ENCODE measurements at regions not wholly inside any gene's neighbourhood (a gene's known extent, or its start where the extent isn't known, plus 50 kb on each side); places are given as distances from the start of the nearest gene placed in this dataset.

DNA sequence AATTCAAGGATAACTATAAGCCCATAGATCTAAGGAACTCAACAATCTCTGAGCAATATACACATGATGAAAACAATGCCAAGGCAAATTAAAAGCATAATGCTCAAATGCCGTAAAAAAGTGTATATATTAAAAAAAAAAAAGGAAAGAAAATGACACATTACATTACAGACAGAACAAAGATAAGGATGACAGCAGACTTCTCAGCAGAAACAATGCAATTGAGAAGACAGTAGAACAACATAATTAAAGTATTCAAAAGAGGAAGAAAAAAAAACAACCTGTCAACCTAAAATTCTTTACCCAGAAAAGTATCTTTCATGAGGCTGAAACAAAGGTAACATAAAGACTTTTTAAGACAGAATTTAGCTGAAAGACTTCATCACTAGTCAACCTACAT is 591.7 kb downstream of the ZNF608 start:
- no peak for DNase-seq (ENCODE audit: low spot score)
- in situ Hi-C loops (cut with HindIII; ENCODE audit: low sequenced_read_pairs): no loop called here

DNA sequence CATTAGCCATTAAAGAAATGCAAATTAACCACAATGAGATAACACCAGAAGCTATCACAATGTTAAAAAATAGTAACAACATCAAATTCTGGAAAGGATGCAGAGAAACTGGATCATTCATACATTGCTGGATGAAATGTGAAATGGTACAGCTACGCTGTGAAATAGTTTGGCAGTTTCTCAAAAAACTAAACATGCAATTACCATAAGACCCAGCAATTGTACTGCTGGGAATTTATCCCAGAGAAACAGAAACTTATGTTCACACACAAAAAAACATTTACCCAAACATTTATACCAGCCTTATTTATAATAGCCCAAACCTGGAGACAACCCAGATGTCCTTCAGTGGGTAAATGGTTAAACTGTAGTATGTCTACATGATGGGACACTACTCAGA is 592.9 kb downstream of the ZNF608 start:
- no peak for DNase-seq (ENCODE audit: low spot score)
- in situ Hi-C loops (cut with HindIII; ENCODE audit: low sequenced_read_pairs): no loop called here

DNA sequence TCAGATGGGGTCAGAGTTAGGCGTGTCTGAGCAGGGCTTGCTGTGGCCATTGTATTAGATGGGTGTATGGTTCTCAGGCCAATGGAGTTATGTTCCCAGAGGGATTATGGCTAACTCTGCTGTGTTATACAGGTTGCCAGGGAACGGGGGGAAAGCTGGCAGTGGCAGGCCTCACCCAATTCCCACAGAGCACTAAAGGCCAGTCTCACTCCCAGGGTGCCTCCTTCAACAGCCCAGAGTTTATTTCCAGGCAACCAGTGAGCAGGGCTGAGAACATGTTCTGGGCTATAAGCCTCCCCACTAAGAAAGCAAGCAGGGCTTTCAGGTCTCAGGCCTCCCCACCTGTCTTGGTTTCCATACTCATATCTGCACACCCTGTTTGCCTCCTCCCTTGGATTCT is 597.9 kb downstream of the ZNF608 start:
- DNase-seq (ENCODE audit: low spot score): no peak
- in situ Hi-C loops (cut with HindIII; ENCODE audit: low sequenced_read_pairs): no loop called here

DNA sequence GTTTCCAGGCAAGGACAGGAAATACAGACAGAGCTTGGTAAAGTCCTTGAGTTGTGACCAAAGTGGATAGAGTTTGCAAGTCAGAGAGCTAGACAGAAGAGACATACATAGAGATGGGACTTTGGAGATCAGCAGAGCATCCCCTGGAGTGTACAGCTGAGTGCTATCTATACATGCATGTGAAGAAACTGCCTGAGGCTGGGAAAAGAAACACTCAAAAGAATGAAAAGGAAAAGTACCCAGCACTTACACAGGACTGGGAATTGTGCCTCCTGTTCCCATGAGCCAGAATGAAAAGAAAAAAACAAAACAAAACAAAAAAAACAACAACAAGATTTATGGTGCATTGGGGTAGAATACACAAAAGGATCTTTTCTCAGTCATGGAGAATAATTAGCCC is 606.4 kb downstream of the ZNF608 start:
- in situ Hi-C loops (cut with HindIII; ENCODE audit: low sequenced_read_pairs): no loop called here
- DNase-seq (ENCODE audit: low spot score): no peak

DNA sequence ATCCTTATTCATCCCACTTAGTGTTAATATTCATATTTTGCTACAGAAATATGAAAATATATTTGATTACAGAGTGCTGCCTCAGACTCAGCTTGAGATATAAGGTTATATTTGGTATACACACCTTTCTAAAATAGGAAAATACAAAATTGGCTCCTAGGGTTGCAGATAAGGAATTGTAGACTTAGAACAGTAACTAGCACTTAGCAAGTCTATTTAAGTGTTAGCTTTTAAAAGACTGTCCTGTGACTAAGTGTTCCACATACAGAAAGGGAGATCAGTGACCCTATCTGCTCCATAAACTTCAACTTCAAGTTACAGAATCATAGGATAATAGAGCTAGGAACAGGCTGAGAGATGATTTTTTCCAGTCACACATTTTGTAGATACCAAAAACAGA is 607.0 kb downstream of the ZNF608 start:
- DNase-seq (ENCODE audit: low spot score): no peak
- in situ Hi-C loops (cut with HindIII; ENCODE audit: low sequenced_read_pairs): no loop called here

DNA sequence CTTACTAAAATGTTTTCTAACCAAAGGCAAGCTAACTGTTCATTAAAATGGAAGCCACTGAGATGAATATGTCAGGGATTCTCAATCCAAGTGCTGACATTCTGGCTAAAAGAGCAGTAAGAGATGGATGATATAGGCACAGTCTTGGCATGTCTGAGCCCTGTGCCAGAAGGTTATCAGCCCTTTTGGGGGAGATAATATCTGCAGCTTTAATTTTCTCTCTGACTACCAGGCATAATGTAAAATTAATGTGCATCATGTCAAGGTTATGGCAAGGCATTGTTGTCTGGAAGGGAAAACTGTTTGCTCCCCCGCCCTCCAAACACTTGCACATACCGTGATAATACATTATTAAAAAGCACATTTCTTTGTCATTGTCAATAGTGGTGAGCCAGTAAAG is 609.8 kb downstream of the ZNF608 start:
- in situ Hi-C loops (cut with HindIII; ENCODE audit: low sequenced_read_pairs): no loop called here
- no peak for DNase-seq (ENCODE audit: low spot score)

DNA sequence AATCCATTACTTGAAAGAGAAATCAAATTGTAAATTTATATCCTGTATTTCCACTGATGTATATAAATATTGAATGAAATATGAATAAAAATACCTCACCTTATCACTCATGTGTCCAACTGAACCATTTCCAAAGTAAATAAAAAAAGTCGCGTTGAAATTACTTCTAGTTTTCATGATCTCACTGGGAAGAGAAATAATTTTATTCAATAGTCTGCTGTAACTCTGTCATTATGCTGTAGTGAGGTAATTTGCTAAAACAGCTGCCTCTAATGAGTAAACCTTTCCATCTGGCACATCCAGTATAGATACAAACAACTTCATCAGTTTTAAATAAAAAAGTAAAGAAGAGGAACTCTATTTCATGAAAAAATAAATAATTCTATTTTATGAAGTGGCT is 611.5 kb downstream of the ZNF608 start:
- no peak for DNase-seq (ENCODE audit: low spot score)
- in situ Hi-C loops (cut with HindIII; ENCODE audit: low sequenced_read_pairs): no loop called here

DNA sequence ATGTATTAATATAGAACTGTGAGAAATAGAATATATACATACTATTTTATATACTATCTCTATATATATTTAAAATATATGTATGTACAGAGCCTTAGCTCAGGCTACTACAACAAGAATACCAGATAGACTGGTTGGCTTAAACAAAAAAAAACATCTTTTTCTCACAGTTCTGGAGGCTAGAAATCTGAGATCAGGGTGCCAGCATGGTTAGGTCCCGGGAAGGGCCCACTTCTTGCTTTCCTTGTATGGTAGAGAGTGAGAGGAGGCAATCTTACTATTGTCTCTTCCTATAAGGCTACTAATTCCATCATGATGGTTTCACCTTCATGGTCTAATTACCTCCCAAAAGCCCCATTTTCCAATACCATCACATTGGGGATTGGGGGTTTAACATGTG is 613.0 kb downstream of the ZNF608 start:
- in situ Hi-C loops (cut with HindIII; ENCODE audit: low sequenced_read_pairs): no loop called here
- DNase-seq (ENCODE audit: low spot score): no peak

DNA sequence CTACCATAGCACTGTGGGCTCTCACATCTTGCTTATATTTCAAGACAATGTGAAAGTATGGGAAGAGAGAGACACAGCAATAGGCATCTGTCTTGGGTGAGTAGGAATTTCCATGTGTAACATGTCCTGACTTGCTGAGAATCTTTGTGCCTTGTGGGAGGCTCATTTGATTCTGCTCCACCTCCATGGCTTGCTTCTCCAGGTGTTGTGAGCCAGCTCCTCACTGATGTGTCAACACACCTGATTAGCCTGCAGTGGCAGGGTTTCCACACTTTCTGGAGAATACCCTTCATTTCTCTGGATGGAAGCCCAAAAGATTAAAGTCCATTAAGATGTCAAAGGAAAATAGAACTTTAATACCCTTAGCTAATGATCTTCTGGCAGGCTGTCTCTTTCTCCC is 613.6 kb downstream of the ZNF608 start:
- in situ Hi-C loops (cut with HindIII; ENCODE audit: low sequenced_read_pairs): no loop called here
- DNase-seq (ENCODE audit: low spot score): no peak

DNA sequence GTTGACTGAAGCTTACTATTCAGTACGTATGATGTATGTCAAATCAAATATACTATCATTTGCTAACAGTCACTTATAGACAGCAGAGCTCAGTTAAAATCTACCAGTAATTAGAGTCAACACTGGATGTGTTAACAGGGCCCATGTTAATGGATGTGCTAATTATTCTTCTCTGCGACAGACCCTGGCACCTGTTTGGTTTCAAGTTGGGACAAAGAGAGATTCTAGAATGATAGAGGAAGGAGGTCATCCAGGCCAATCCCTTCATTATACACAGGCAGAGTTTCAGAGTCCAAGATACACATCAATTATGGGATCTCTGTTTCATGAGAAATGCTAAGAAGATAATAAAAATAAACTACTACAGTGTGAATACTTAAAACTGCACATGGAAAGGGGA is 615.0 kb downstream of the ZNF608 start:
- in situ Hi-C loops (cut with HindIII; ENCODE audit: low sequenced_read_pairs): no loop called here
- no peak for DNase-seq (ENCODE audit: low spot score)

DNA sequence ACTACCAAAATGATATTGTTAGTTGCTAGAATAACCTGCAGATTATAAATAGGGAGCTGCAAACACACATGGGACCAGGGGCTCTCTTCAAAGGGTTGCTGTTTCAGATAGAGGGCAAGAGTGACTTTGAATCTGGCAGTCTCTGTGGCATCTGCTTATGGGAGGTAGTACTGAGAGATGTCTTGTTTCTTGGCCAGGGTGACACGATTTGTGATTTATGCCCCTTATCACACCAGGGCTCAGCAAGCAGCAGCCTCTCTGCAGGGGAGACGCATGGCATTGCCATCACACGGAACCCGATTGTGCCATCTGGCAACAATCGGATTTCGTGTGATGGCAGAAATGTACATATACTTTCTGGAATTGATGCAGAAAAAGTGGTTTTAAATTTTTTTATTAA is 615.6 kb downstream of the ZNF608 start:
- DNase-seq (ENCODE audit: low spot score): no peak
- in situ Hi-C loops (cut with HindIII; ENCODE audit: low sequenced_read_pairs): no loop called here

DNA sequence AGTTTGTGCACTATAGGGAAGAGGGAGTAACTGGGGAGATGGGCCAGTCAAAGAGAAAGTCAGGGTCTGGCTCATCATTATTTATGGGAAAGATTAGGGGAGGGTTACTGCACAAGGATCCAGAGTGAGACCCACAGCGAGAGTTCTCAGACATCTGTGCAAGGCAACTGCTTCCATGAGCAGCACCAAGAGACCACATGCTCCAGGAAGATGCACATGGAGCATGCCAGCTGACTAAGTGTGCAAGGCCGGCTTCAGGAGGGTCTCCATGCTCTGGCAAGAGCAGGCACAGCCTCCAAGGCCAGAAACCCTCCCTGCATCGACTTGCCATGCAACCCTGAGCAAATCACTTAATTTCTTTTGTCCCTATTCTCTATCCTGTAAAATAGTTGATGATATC is 616.9 kb downstream of the CSNK1G3 start:
- in situ Hi-C loops (cut with HindIII; ENCODE audit: low sequenced_read_pairs): no loop called here
- DNase-seq (ENCODE audit: low spot score): no peak

DNA sequence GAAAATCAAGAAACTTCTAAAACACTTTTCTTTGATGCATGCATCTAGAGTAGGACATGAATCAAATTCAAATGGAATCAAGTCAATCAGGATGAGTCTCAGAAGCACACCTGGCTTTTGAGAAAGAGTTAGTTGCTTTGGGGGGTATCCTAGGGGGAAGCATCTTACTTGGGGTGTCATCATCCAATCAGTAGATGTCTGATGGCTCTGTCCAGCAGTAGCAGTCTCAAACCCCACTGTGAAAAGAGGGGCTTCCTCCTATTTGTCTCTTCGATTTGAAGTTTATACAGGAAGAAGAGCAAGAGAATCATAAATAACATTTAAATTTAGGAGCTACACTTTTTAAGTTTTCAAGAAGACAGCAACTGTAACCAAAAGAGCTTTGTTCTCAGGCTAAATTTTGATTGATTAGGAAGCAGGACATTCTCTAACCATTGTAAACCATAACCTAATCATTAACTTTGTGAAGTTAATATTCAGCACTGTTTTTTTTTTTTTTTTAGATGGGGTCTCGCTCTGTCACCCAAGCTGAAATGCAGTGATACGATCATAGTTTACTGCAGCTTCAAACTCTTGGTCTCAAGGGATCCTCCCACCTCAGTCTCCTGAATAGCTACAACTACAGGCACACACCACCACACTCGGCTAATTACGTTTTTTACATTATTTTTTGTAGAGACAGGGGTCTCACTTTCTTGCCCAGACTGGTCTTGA is 614.7 kb downstream of the CSNK1G3 start:
- DNase-seq (ENCODE audit: low spot score): no peak
- in situ Hi-C loops (cut with HindIII; ENCODE audit: low sequenced_read_pairs): no loop called here

DNA sequence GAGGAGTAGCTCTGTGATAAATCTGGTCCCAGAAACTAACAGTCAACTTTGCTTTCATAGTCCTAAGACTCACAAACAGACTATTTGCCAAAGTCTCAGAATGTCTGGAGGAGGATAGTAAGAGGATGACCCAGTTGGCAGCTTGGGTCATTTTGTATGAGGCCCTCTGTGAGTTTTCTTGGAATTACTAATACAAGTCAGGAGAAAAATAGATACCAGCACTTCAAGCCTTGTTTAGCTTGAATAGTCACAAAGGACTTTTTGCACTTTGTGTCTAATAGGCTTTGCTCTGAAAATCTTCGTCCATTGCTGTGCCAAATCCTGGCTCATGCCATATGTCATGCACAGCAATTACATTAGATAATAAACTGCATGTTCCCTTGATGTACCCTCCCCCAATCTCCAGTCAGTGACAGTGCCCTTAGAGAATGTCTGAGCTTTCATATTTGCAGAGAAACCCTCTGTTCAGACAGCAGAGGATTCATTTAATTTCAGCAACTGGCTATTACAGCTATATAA is 612.8 kb downstream of the CSNK1G3 start:
- DNase-seq (ENCODE audit: low spot score): peak; percentile 68
- in situ Hi-C loops (cut with HindIII; ENCODE audit: low sequenced_read_pairs): no loop called here

DNA sequence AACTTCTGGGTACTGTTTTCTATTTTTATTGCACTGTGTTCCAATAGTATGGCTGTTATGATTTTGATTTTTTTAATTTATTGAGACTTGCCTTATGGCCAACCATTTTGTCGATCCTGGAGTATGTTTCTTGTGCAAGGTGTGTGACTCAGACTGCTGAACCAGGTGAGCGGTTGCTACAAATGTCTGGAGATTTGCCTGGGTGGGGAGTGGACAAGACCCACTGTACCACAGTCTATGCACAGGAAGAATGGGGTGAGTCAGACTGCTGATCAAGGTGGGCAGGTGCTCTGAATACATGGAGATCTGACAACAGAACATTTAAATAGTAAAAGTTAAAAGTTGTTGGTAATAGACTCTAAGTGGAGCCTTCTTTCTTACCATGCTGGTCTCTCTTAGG is 609.2 kb downstream of the CSNK1G3 start:
- in situ Hi-C loops (cut with HindIII; ENCODE audit: low sequenced_read_pairs): no loop called here
- no peak for DNase-seq (ENCODE audit: low spot score)

DNA sequence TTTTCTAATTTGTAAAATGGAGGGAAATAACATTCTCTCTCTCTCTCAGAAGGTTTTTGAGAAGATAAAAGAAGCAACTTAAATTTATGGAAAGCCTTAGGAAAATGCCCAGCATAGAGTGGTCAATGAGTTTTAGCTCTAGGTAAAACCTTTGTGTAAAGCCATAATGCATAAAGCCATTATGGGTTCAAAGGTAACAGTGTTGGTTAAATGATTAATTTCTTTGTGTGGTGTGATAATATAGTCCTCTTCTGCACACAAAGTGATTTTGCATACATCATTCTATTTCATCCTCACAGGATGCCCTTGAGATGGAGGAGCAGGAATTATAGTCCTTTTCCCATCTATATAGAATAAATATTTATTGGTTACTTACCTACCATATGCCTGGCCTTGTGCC is 602.9 kb downstream of the CSNK1G3 start:
- no peak for DNase-seq (ENCODE audit: low spot score)
- in situ Hi-C loops (cut with HindIII; ENCODE audit: low sequenced_read_pairs): no loop called here

DNA sequence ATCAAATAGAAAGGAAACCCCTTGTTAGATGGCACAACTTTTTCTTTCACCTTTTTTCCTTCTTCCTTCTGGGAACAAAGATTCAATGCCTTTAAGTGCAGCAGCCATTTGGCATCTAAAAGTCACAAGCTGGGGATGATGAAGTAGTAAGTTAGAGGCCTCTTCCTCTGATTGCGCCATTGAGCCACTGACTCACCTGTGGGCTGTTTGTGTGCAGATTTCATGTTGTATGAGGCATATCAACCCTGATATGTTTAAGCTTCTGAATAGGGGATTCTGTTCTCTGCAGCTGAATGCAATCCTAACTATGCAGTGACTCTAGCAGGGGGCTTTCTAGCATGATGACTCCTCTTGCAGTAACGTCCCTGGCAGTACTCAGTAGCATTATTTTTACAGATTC is 599.9 kb downstream of the CSNK1G3 start:
- DNase-seq (ENCODE audit: low spot score): no peak
- in situ Hi-C loops (cut with HindIII; ENCODE audit: low sequenced_read_pairs): no loop called here

DNA sequence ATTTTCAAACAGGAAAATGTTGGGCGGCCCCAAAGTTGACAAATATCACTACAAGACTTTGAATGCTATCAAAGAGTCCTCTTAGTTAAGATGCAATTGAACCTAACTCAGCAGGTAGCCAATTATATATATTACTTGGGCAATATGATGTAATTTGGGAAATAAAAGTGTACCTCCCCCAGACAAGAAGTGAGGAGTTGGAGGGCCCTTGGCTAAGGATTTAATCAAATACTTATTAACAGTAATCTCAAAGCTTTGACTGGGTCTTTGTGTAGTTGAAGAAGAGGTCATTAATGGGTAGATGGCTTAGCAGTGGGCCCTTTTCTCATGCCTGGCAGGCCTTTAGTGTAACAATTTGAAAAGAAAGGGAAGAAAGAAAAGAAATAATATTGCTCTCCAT is 599.0 kb downstream of the CSNK1G3 start:
- in situ Hi-C loops (cut with HindIII; ENCODE audit: low sequenced_read_pairs): no loop called here
- DNase-seq (ENCODE audit: low spot score): no peak

DNA sequence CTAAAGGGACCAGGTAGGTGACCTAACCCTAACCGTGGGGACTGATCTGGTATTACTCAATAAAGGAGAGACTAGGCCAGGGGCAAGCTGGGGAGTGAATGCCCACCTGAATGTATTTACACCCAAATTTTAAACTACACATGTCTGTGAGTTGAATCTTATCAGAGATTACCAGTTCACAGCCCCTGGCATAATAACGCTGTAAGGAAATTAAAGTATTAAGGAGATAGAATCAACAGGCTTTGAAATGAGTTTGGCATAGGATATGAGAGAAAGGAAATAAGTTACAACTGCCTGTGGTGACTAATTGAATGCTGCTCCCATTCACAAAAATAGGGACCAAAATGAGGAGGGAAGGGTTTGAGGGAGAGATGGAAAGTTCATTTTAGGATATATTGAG is 593.3 kb downstream of the CSNK1G3 start:
- DNase-seq (ENCODE audit: low spot score): no peak
- in situ Hi-C loops (cut with HindIII; ENCODE audit: low sequenced_read_pairs): no loop called here

DNA sequence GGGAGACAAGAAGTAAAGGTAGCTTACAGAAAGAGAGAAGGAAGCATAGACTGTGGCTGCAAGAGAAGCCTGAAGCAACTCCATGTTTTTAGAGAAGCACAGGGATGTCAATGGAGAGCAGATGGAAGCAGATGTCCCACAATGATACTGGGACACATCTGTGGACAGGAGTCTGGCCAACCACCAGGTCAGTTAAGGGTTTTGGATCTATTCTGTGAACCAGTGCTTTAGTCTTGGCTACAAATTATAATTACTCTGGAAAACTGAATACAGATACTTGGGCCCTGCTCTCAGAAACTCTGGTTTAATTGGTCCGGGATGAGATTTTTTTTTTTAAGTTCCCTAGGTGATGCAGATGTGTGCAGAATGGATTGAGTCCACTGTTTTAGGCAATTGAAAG is 592.8 kb downstream of the CSNK1G3 start:
- DNase-seq (ENCODE audit: low spot score): no peak
- in situ Hi-C loops (cut with HindIII; ENCODE audit: low sequenced_read_pairs): no loop called here

DNA sequence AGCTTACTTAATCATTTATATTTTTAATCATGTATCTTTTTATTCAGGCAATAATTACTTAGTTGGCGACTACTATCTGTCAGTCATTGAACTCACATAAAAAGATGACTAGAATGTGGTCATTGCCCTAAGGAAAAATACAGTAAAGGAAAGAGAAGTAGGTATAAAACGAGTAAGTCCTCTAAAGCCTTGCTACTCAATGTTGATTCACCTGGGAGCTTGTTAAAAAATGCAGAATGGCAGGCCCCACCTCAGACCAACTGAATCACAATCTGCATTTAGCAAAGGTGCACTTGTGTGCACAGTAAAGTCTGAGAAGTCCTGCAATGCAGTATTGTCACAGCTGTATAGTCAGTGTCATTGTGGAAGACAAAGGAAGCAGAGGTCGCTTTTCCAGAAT is 592.4 kb downstream of the CSNK1G3 start:
- in situ Hi-C loops (cut with HindIII; ENCODE audit: low sequenced_read_pairs): no loop called here
- no peak for DNase-seq (ENCODE audit: low spot score)

DNA sequence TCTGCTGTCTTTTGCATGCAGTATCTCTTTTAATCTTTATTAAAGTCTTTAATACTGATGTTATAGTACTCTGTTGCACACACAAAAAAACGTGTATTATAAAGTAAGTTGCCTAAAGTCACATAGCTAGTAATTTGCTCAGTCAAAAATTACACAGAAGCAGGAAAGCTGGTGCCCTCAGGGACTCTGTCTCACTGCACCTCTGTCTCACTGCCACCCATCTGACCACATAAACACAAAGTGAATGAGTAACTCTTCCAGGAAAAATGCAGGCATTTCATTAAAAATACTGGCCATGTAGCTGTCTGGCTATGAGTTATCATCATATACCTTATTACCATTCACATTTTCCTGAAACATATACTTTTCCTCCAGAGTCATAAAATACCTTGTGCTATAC is 591.7 kb downstream of the CSNK1G3 start:
- in situ Hi-C loops (cut with HindIII; ENCODE audit: low sequenced_read_pairs): no loop called here
- DNase-seq (ENCODE audit: low spot score): no peak
